ENCODE measurements at regions not wholly inside any gene's neighbourhood (a gene's known extent, or its start where the extent isn't known, plus 50 kb on each side); places are given as distances from the start of the nearest gene placed in this dataset.
A peak's percentile ranks its signal among the peaks of the same experiment; 100 is the strongest.

- TF ChIP-seq MYC (IDR thresholded peaks at IDR 0.05; ENCODE audit: low read depth, low read length) (no peak), CTCF (IDR thresholded peaks at IDR 0.05; ENCODE audit: low read depth, low read length) (no peak), POLR2A (IDR thresholded peaks at IDR 0.05; ENCODE audit: extremely low read depth, insufficient read length) (no peak), MAX (IDR thresholded peaks at IDR 0.05; ENCODE audit: low read depth, low read length) (no peak)
- no peak overlapping the region for H3K4me3 ChIP-seq (ENCODE audit: low read depth, low read length)
- DNase-seq (ENCODE audit: low read depth): peak; percentile 60
These were observed 52.7 kb upstream of the PLA2G4A start for GRCh38 chr1:186775881-186776560.

- DNase-seq (ENCODE audit: low read depth): no peak
- no peak overlapping the region for H3K4me3 ChIP-seq (ENCODE audit: low read depth, low read length)
- TF ChIP-seq POLR2A (IDR thresholded peaks at IDR 0.05; ENCODE audit: extremely low read depth, insufficient read length) (no peak), MAX (IDR thresholded peaks at IDR 0.05; ENCODE audit: low read depth, low read length) (no peak), MYC (IDR thresholded peaks at IDR 0.05; ENCODE audit: low read depth, low read length) (no peak), CTCF (IDR thresholded peaks at IDR 0.05; ENCODE audit: low read depth, low read length) (no peak)
These were observed 53.7 kb upstream of the PLA2G4A start for GRCh38 chr1:186775036-186775435.

- DNase-seq (ENCODE audit: low read depth): no peak
- H3K4me3 ChIP-seq (ENCODE audit: low read depth, low read length): no peak overlapping the region
- TF ChIP-seq CTCF (IDR thresholded peaks at IDR 0.05; ENCODE audit: low read depth, low read length) (no peak), MYC (IDR thresholded peaks at IDR 0.05; ENCODE audit: low read depth, low read length) (no peak), POLR2A (IDR thresholded peaks at IDR 0.05; ENCODE audit: extremely low read depth, insufficient read length) (no peak), MAX (IDR thresholded peaks at IDR 0.05; ENCODE audit: low read depth, low read length) (no peak)
These were observed 56.5 kb upstream of the PLA2G4A start for GRCh38 chr1:186772228-186772627.

- no peak overlapping the region for H3K4me3 ChIP-seq (ENCODE audit: low read depth, low read length)
- TF ChIP-seq MYC (IDR thresholded peaks at IDR 0.05; ENCODE audit: low read depth, low read length) (no peak), POLR2A (IDR thresholded peaks at IDR 0.05; ENCODE audit: extremely low read depth, insufficient read length) (no peak), MAX (IDR thresholded peaks at IDR 0.05; ENCODE audit: low read depth, low read length) (no peak), CTCF (IDR thresholded peaks at IDR 0.05; ENCODE audit: low read depth, low read length) (no peak)
- no peak for DNase-seq (ENCODE audit: low read depth)
These were observed 58.3 kb upstream of the PLA2G4A start for GRCh38 chr1:186770421-186770820.

GRCh38 chr1:186768906-186769305 lies 59.8 kb upstream of the PLA2G4A start:
- TF ChIP-seq MYC (IDR thresholded peaks at IDR 0.05; ENCODE audit: low read depth, low read length): no peak
- TF ChIP-seq MAX (IDR thresholded peaks at IDR 0.05; ENCODE audit: low read depth, low read length): no peak
- no peak for TF ChIP-seq POLR2A (IDR thresholded peaks at IDR 0.05; ENCODE audit: extremely low read depth, insufficient read length)
- no peak for TF ChIP-seq CTCF (IDR thresholded peaks at IDR 0.05; ENCODE audit: low read depth, low read length)
- no peak for DNase-seq (ENCODE audit: low read depth)
- H3K4me3 ChIP-seq (ENCODE audit: low read depth, low read length): no peak overlapping the region
